CD8-positive, alpha-beta memory T cell (primary cell): ENCODE measurements at regions not wholly inside any gene's neighbourhood (a gene's known extent, or its start where the extent isn't known, plus 50 kb on each side); places are given as distances from the start of the nearest gene placed in this dataset.

Experiments
- CTCF ChIA-PET: fragments of 350-600 bp; sonication (Branson Sonifier 250); formaldehyde crosslinking; loops from one replicate; lab custom pipeline; 2021; ENCODE audit warnings: antibody characterized with exemption; lab: Charles Lee
- POLR2A ChIA-PET: fragments of 350-600 bp; sonication (Branson Sonifier 250); formaldehyde crosslinking; loops from one replicate; lab custom pipeline; 2021; ENCODE audit warnings: antibody characterized with exemption; lab: Charles Lee
- DNase-seq, 5 donors: peaks; one replicate each; pipeline versions ENCODE4 v3.0.0 to v3.0.0-alpha.2; 2020 to 2022; ENCODE audit warnings: mixed read lengths in 1 of 5
- H3K27ac ChIP-seq: one replicate; pipeline ENCODE4 v1.7.0; 2013; ENCODE audit warnings: low read depth, mild to moderate bottlenecking, low read length, moderate library complexity
- H3K27me3 ChIP-seq: 2 replicates; pipeline ENCODE4 v1.7.0; 2013; ENCODE audit warnings: low read length, mild to moderate bottlenecking; ENCODE audit not compliant: insufficient read depth, poor library complexity, severe bottlenecking
- H3K36me3 ChIP-seq: 2 replicates; pipeline ENCODE4 v1.7.0; 2013; ENCODE audit warnings: mild to moderate bottlenecking, low read length, moderate library complexity; ENCODE audit not compliant: insufficient read depth
- H3K4me1 ChIP-seq: 2 replicates; pipeline ENCODE4 v1.7.0; 2013; ENCODE audit warnings: mild to moderate bottlenecking, low read length, moderate library complexity; ENCODE audit not compliant: insufficient read depth
- H3K4me3 ChIP-seq: 2 replicates; pipeline ENCODE4 v1.7.0; 2013; ENCODE audit warnings: mild to moderate bottlenecking, low read length
- H3K9me3 ChIP-seq: 2 replicates; pipeline ENCODE4 v1.7.0; 2013; ENCODE audit warnings: mild to moderate bottlenecking, low read length
- H3K27ac Mint-ChIP-seq, 8 donors: one replicate each; pipeline ENCODE4 v1.8.0; 2020 to 2021; ENCODE audit warnings: mixed read lengths in 8 of 8, mild to moderate bottlenecking in 6 of 8, inconsistent platforms in 3 of 8, moderate library complexity in 3 of 8
- H3K27me3 Mint-ChIP-seq, 2 donors: one replicate each; pipeline ENCODE4 v1.8.0; 2020 to 2021; ENCODE audit warnings: mixed read lengths in 2 of 2, mild to moderate bottlenecking in 1 of 2, moderate library complexity in 1 of 2
- H3K36me3 Mint-ChIP-seq, 3 donors: one replicate each; pipeline ENCODE4 v1.8.0; 2020 to 2021; ENCODE audit warnings: mixed read lengths in 3 of 3, inconsistent platforms in 1 of 3, mild to moderate bottlenecking in 1 of 3
- H3K4me1 Mint-ChIP-seq, 3 donors: one replicate each; pipeline ENCODE4 v1.8.0; 2020 to 2021; ENCODE audit warnings: mixed read lengths in 3 of 3, inconsistent platforms in 1 of 3, mild to moderate bottlenecking in 1 of 3
- H3K4me3 Mint-ChIP-seq, 7 donors: one replicate each; pipeline ENCODE4 v1.8.0; 2020 to 2021; ENCODE audit warnings: mixed read lengths in 7 of 7, mild to moderate bottlenecking in 6 of 7, moderate library complexity in 4 of 7, inconsistent platforms in 2 of 7
- H3K9me3 Mint-ChIP-seq, 5 donors: one replicate each; pipeline ENCODE4 v1.8.0; 2020 to 2022; ENCODE audit warnings: mixed read lengths in 5 of 5, mild to moderate bottlenecking in 3 of 5, moderate library complexity in 2 of 5, inconsistent platforms in 1 of 5

GRCh38 chr10:28925121-28925663 lies 247.9 kb downstream of the BAMBI start:
- H3K4me3 ChIP-seq = no peak overlapping the region
- H3K27ac ChIP-seq = no peak overlapping the region
- Mint-ChIP-seq H3K27me3 (peaks cover 0 to 12% of the 10 kb centered on the region in 2 donors), H3K9me3 (peaks cover 0 to 2% (median 0%) of the 10 kb centered on the region in 5 donors), H3K27ac (no peak overlapping the region), H3K4me1 (no peaks in the 10 kb centered on the region), H3K36me3 (no peaks in the 10 kb centered on the region), H3K4me3 (no peak overlapping the region)
- no peaks in the 10 kb centered on the region for H3K9me3 ChIP-seq
- ChIA-PET POLR2A (no interaction called here), CTCF (no interaction called here)
- H3K36me3 ChIP-seq = no peaks in the 10 kb centered on the region
- no peak for DNase-seq
- no peaks in the 10 kb centered on the region for H3K4me1 ChIP-seq
- no peaks in the 10 kb centered on the region for H3K27me3 ChIP-seq

GRCh38 chr10:28926932-28927331 lies 249.6 kb downstream of the BAMBI start:
- Histone ChIP-seq H3K27me3 (no peaks in the 10 kb centered on the region), H3K9me3 (no peaks in the 10 kb centered on the region), H3K4me1 (no peaks in the 10 kb centered on the region), H3K4me3 (no peak overlapping the region), H3K36me3 (no peaks in the 10 kb centered on the region), H3K27ac (no peak overlapping the region)
- H3K4me3 Mint-ChIP-seq = no peak overlapping the region
- ChIA-PET POLR2A (no interaction called here), CTCF (no interaction called here)
- no peaks in the 10 kb centered on the region for H3K4me1 Mint-ChIP-seq
- H3K36me3 Mint-ChIP-seq = no peaks in the 10 kb centered on the region
- no peak overlapping the region for H3K27ac Mint-ChIP-seq
- peaks cover 0 to 12% of the 10 kb centered on the region in 2 donors for H3K27me3 Mint-ChIP-seq
- no peak for DNase-seq
- H3K9me3 Mint-ChIP-seq = peaks cover 0 to 2% (median 0%) of the 10 kb centered on the region in 5 donors

- H3K36me3 Mint-ChIP-seq = no peaks in the 10 kb centered on the region
- no peak for DNase-seq
- H3K4me1 ChIP-seq = no peaks in the 10 kb centered on the region
- H3K9me3 ChIP-seq = no peaks in the 10 kb centered on the region
- ChIA-PET POLR2A (no interaction called here), CTCF (no interaction called here)
- peaks cover 0 to 2% (median 0%) of the 10 kb centered on the region in 5 donors for H3K9me3 Mint-ChIP-seq
- no peaks in the 10 kb centered on the region for H3K4me1 Mint-ChIP-seq
- H3K27ac Mint-ChIP-seq = no peak overlapping the region
- H3K4me3 ChIP-seq = no peak overlapping the region
- no peaks in the 10 kb centered on the region for H3K27me3 ChIP-seq
- H3K27ac ChIP-seq = no peak overlapping the region
- no peaks in the 10 kb centered on the region for H3K36me3 ChIP-seq
- no peak overlapping the region for H3K4me3 Mint-ChIP-seq
- peaks cover 0 to 4% of the 10 kb centered on the region in 2 donors for H3K27me3 Mint-ChIP-seq
Measured at GRCh38 chr10:28928484-28928883, 251.2 kb downstream of the BAMBI start.

GRCh38 chr10:28929942-28930341 lies 252.6 kb downstream of the BAMBI start:
- H3K4me1 ChIP-seq = no peaks in the 10 kb centered on the region
- no peak for DNase-seq
- no peak overlapping the region for H3K4me3 ChIP-seq
- no peak overlapping the region for H3K27ac Mint-ChIP-seq
- no peaks in the 10 kb centered on the region for H3K36me3 Mint-ChIP-seq
- peaks cover 3 to 4% of the 10 kb centered on the region in 2 donors for H3K27me3 Mint-ChIP-seq
- ChIA-PET POLR2A (no interaction called here), CTCF (no interaction called here)
- no peaks in the 10 kb centered on the region for H3K9me3 ChIP-seq
- peaks cover 0 to 3% (median 2%) of the 10 kb centered on the region in 5 donors for H3K9me3 Mint-ChIP-seq
- H3K27ac ChIP-seq = no peak overlapping the region
- H3K4me1 Mint-ChIP-seq = no peaks in the 10 kb centered on the region
- H3K36me3 ChIP-seq = no peaks in the 10 kb centered on the region
- no peaks in the 10 kb centered on the region for H3K27me3 ChIP-seq
- no peak overlapping the region for H3K4me3 Mint-ChIP-seq

GRCh38 chr10:28930514-28931495 lies 253.5 kb downstream of the BAMBI start:
- Mint-ChIP-seq H3K27ac (no peak overlapping the region), H3K27me3 (peaks cover 3 to 4% of the 10 kb centered on the region in 2 donors), H3K9me3 (peaks cover 0 to 3% (median 2%) of the 10 kb centered on the region in 5 donors), H3K4me3 (no peak overlapping the region), H3K36me3 (no peaks in the 10 kb centered on the region), H3K4me1 (no peaks in the 10 kb centered on the region)
- Histone ChIP-seq H3K27me3 (no peaks in the 10 kb centered on the region), H3K27ac (no peak overlapping the region), H3K9me3 (no peaks in the 10 kb centered on the region), H3K36me3 (no peaks in the 10 kb centered on the region), H3K4me1 (no peaks in the 10 kb centered on the region), H3K4me3 (no peak overlapping the region)
- POLR2A ChIA-PET = no interaction called here
- no peak for DNase-seq
- CTCF ChIA-PET = no interaction called here

GRCh38 chr10:28935061-28935460 lies 257.7 kb downstream of the BAMBI start:
- no peak overlapping the region for H3K4me3 Mint-ChIP-seq
- CTCF ChIA-PET = no interaction called here

GRCh38 chr10:28937959-28938358 lies 260.6 kb downstream of the BAMBI start:
- H3K27me3 Mint-ChIP-seq = peaks cover 0 to 3% of the 10 kb centered on the region in 2 donors
- ChIA-PET POLR2A (no interaction called here), CTCF (no interaction called here)
- no peak overlapping the region for H3K4me3 Mint-ChIP-seq
- H3K9me3 Mint-ChIP-seq = peaks cover 0 to 3% (median 2%) of the 10 kb centered on the region in 5 donors
- H3K9me3 ChIP-seq = no peaks in the 10 kb centered on the region
- H3K27me3 ChIP-seq = no peaks in the 10 kb centered on the region
- H3K4me1 Mint-ChIP-seq = no peaks in the 10 kb centered on the region
- H3K4me1 ChIP-seq = no peaks in the 10 kb centered on the region
- no peaks in the 10 kb centered on the region for H3K36me3 ChIP-seq
- H3K4me3 ChIP-seq = no peak overlapping the region
- no peaks in the 10 kb centered on the region for H3K36me3 Mint-ChIP-seq
- H3K27ac Mint-ChIP-seq = no peak overlapping the region
- no peak overlapping the region for H3K27ac ChIP-seq
- no peak for DNase-seq

More at GRCh38 chr10:28935061-28935460, 257.7 kb downstream of the BAMBI start:
- Mint-ChIP-seq H3K27me3 (peaks cover 0 to 3% of the 10 kb centered on the region in 2 donors), H3K27ac (no peak overlapping the region), H3K36me3 (no peaks in the 10 kb centered on the region), H3K9me3 (peaks cover 0 to 3% (median 2%) of the 10 kb centered on the region in 5 donors), H3K4me1 (no peaks in the 10 kb centered on the region)
- DNase-seq = no peak
- POLR2A ChIA-PET = no interaction called here
- Histone ChIP-seq H3K36me3 (no peaks in the 10 kb centered on the region), H3K4me1 (no peaks in the 10 kb centered on the region), H3K27me3 (no peaks in the 10 kb centered on the region), H3K9me3 (no peaks in the 10 kb centered on the region), H3K4me3 (no peak overlapping the region), H3K27ac (no peak overlapping the region)

GRCh38 chr10:28938745-28939144 lies 261.4 kb downstream of the BAMBI start:
- H3K4me1 ChIP-seq = no peaks in the 10 kb centered on the region
- no peak for DNase-seq
- Mint-ChIP-seq H3K27me3 (peaks cover 0 to under 1% of the 10 kb centered on the region in 2 donors), H3K36me3 (no peaks in the 10 kb centered on the region), H3K27ac (no peak overlapping the region), H3K4me1 (no peaks in the 10 kb centered on the region), H3K9me3 (peaks cover 0 to 1% (median 0%) of the 10 kb centered on the region in 5 donors), H3K4me3 (no peak overlapping the region)
- H3K27me3 ChIP-seq = no peaks in the 10 kb centered on the region
- no peaks in the 10 kb centered on the region for H3K36me3 ChIP-seq
- no peak overlapping the region for H3K27ac ChIP-seq
- H3K9me3 ChIP-seq = no peaks in the 10 kb centered on the region
- ChIA-PET POLR2A (no interaction called here), CTCF (no interaction called here)
- H3K4me3 ChIP-seq = no peak overlapping the region
